Astrocyte (in vitro differentiated cells and primary cell): ENCODE measurements at regions not wholly inside any gene's neighbourhood (a gene's known extent, or its start where the extent isn't known, plus 50 kb on each side); places are given as distances from the start of the nearest gene placed in this dataset.
"Not testable (repeated sequence)": the region's sequence is repeated elsewhere in the genome, so short reads cannot be mapped to it uniquely, and the experiment has no call there.

Experiments
- EZH2 ChIP-seq: IDR thresholded peaks from 2 replicates; pipeline ENCODE4 v1.6.1; 2012; ENCODE audit warnings: mild to moderate bottlenecking, low read length, inconsistent platforms; ENCODE audit not compliant: insufficient read depth
- TF ChIP-seq, protein P1 (sequence below): IDR thresholded peaks from 2 replicates; pipeline ENCODE4 v1.5.1; 2011; ENCODE audit warnings: low read depth, mild to moderate bottlenecking, inconsistent platforms, low read length, moderate library complexity; ENCODE audit not compliant: insufficient read depth

DNA sequence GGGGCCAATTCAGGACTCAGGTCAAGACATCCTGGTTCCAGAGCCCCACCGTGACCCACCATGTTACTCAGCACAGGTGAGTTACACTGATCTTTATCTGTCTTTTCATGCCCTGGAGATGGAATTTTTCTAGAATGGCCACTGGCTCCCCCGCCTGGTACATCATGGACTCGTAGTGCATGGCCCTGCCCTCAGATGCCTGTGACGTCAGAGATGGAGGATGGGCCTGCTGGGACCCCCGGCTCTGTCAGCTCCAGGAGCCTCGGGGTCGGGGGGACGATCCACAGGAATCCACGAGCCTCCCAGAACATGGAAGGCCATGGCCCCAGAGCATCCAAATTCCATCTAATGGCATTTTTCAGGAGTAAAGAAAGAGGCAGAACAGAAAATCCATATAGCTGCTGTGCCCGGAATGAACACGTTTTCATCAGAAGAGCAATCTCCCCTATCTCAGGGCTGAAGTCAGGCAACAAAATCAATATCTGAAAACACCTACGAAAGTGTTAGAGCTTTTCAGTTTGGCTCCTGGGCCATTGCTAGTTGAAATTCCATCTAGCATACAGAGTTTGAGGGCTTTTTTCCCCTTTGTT, 146.7 kb upstream of the SFSWAP start:
- TF ChIP-seq, protein P1, sequence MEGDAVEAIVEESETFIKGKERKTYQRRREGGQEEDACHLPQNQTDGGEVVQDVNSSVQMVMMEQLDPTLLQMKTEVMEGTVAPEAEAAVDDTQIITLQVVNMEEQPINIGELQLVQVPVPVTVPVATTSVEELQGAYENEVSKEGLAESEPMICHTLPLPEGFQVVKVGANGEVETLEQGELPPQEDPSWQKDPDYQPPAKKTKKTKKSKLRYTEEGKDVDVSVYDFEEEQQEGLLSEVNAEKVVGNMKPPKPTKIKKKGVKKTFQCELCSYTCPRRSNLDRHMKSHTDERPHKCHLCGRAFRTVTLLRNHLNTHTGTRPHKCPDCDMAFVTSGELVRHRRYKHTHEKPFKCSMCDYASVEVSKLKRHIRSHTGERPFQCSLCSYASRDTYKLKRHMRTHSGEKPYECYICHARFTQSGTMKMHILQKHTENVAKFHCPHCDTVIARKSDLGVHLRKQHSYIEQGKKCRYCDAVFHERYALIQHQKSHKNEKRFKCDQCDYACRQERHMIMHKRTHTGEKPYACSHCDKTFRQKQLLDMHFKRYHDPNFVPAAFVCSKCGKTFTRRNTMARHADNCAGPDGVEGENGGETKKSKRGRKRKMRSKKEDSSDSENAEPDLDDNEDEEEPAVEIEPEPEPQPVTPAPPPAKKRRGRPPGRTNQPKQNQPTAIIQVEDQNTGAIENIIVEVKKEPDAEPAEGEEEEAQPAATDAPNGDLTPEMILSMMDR: not testable (repeated sequence)
- not testable (repeated sequence) for TF ChIP-seq EZH2
